ENCODE measurements at regions not wholly inside any gene's neighbourhood (a gene's known extent, or its start where the extent isn't known, plus 50 kb on each side); places are given as distances from the start of the nearest gene placed in this dataset.

GRCh38 chr2:176833671-176834070 is 378.9 kb upstream of the HNRNPA3 start:
- DNase-seq (ENCODE audit: extremely low spot score), result no peak
- CTCF ChIA-PET, result no interaction called here
- TF ChIP-seq L3MBTL2 (conservative IDR thresholded peaks at IDR 0.05) (no peak), ARNT (IDR thresholded peaks at IDR 0.05) (no peak), CTBP1 (IDR thresholded peaks at IDR 0.05; ENCODE audit: borderline replicate concordance) (no peak), HDGF (IDR thresholded peaks at IDR 0.05; ENCODE audit: borderline replicate concordance) (no peak), TARDBP (IDR thresholded peaks at IDR 0.05) (no peak), LEF1 (IDR thresholded peaks at IDR 0.05; ENCODE audit: borderline replicate concordance) (no peak), FOXM1 (IDR thresholded peaks at IDR 0.05; ENCODE audit: borderline replicate concordance) (no peak), ZNF384 (IDR thresholded peaks at IDR 0.05) (no peak), NFRKB (IDR thresholded peaks at IDR 0.05) (no peak), SP1 (IDR thresholded peaks at IDR 0.05) (no peak), FOXA1 (IDR thresholded peaks at IDR 0.05) (no peak), PKNOX1 (IDR thresholded peaks at IDR 0.05) (no peak)
- POLR2A ChIA-PET, result no interaction called here

- DNase-seq (ENCODE audit: extremely low spot score), result no peak
- no peak for TF ChIP-seq ZNF384 (IDR thresholded peaks at IDR 0.05)
- no peak for TF ChIP-seq CTBP1 (IDR thresholded peaks at IDR 0.05; ENCODE audit: borderline replicate concordance)
- no peak for TF ChIP-seq ARNT (IDR thresholded peaks at IDR 0.05)
- TF ChIP-seq ELF4 (IDR thresholded peaks at IDR 0.05), result no peak
- TF ChIP-seq HDGF (IDR thresholded peaks at IDR 0.05; ENCODE audit: borderline replicate concordance), result no peak
- TF ChIP-seq TARDBP (IDR thresholded peaks at IDR 0.05), result no peak
- no peak for TF ChIP-seq L3MBTL2 (conservative IDR thresholded peaks at IDR 0.05)
- no peak for TF ChIP-seq SUZ12 (IDR thresholded peaks at IDR 0.05)
- POLR2A ChIA-PET, result no interaction called here
- CTCF ChIA-PET, result no interaction called here
Observed at GRCh38 chr2:176834226-176834625, 378.4 kb upstream of the HNRNPA3 start.

- DNase-seq (ENCODE audit: extremely low spot score), result no peak
- CTCF ChIA-PET, result no interaction called here
- TF ChIP-seq CTBP1 (IDR thresholded peaks at IDR 0.05; ENCODE audit: borderline replicate concordance), result no peak
- no peak for TF ChIP-seq ELF4 (IDR thresholded peaks at IDR 0.05)
- TF ChIP-seq FOXA1 (IDR thresholded peaks at IDR 0.05), result no peak
- TF ChIP-seq FOXM1 (IDR thresholded peaks at IDR 0.05; ENCODE audit: borderline replicate concordance), result no peak
- no peak for TF ChIP-seq ZNF384 (IDR thresholded peaks at IDR 0.05)
- no peak for TF ChIP-seq NFRKB (IDR thresholded peaks at IDR 0.05)
- TF ChIP-seq FOXK2 (IDR thresholded peaks at IDR 0.05), result no peak
- no peak for TF ChIP-seq LEF1 (IDR thresholded peaks at IDR 0.05; ENCODE audit: borderline replicate concordance)
- TF ChIP-seq ARNT (IDR thresholded peaks at IDR 0.05), result no peak
- TF ChIP-seq L3MBTL2 (conservative IDR thresholded peaks at IDR 0.05), result no peak
- POLR2A ChIA-PET, result no interaction called here
Observed at GRCh38 chr2:176843208-176843607, 369.4 kb upstream of the HNRNPA3 start.

GRCh38 chr2:176844461-176844860 is 368.1 kb upstream of the HNRNPA3 start:
- POLR2A ChIA-PET, result no interaction called here
- no peak for DNase-seq (ENCODE audit: extremely low spot score)
- CTCF ChIA-PET, result no interaction called here
- TF ChIP-seq LEF1 (IDR thresholded peaks at IDR 0.05; ENCODE audit: borderline replicate concordance) (no peak), L3MBTL2 (conservative IDR thresholded peaks at IDR 0.05) (no peak), BHLHE40 (IDR thresholded peaks at IDR 0.05; ENCODE audit: borderline replicate concordance) (no peak), ELF4 (IDR thresholded peaks at IDR 0.05) (no peak), NFRKB (IDR thresholded peaks at IDR 0.05) (no peak), CTBP1 (IDR thresholded peaks at IDR 0.05; ENCODE audit: borderline replicate concordance) (no peak), PKNOX1 (IDR thresholded peaks at IDR 0.05) (no peak), FOXK2 (IDR thresholded peaks at IDR 0.05) (no peak), TARDBP (IDR thresholded peaks at IDR 0.05) (no peak), FOXA1 (IDR thresholded peaks at IDR 0.05) (no peak), SP1 (IDR thresholded peaks at IDR 0.05) (no peak), ARNT (IDR thresholded peaks at IDR 0.05) (no peak), HDGF (IDR thresholded peaks at IDR 0.05; ENCODE audit: borderline replicate concordance) (no peak), SUZ12 (IDR thresholded peaks at IDR 0.05) (no peak), ZNF384 (IDR thresholded peaks at IDR 0.05) (no peak), FOXM1 (IDR thresholded peaks at IDR 0.05; ENCODE audit: borderline replicate concordance) (no peak)

GRCh38 chr2:176845718-176846117 is 366.9 kb upstream of the HNRNPA3 start:
- POLR2A ChIA-PET, result no interaction called here
- TF ChIP-seq NFRKB (IDR thresholded peaks at IDR 0.05) (no peak), ZNF384 (IDR thresholded peaks at IDR 0.05) (no peak), SUZ12 (IDR thresholded peaks at IDR 0.05) (no peak), TARDBP (IDR thresholded peaks at IDR 0.05) (no peak), FOXK2 (IDR thresholded peaks at IDR 0.05) (no peak), CTBP1 (IDR thresholded peaks at IDR 0.05; ENCODE audit: borderline replicate concordance) (no peak), FOXM1 (IDR thresholded peaks at IDR 0.05; ENCODE audit: borderline replicate concordance) (no peak), ARNT (IDR thresholded peaks at IDR 0.05) (no peak), PKNOX1 (IDR thresholded peaks at IDR 0.05) (no peak), LEF1 (IDR thresholded peaks at IDR 0.05; ENCODE audit: borderline replicate concordance) (no peak), BHLHE40 (IDR thresholded peaks at IDR 0.05; ENCODE audit: borderline replicate concordance) (no peak), HDGF (IDR thresholded peaks at IDR 0.05; ENCODE audit: borderline replicate concordance) (no peak), FOXA1 (IDR thresholded peaks at IDR 0.05) (no peak), ELF4 (IDR thresholded peaks at IDR 0.05) (no peak)

GRCh38 chr2:176847575-176847974 is 365.0 kb upstream of the HNRNPA3 start:
- DNase-seq (ENCODE audit: extremely low spot score), result no peak
- POLR2A ChIA-PET, result no interaction called here
- TF ChIP-seq FOXK2 (IDR thresholded peaks at IDR 0.05), result no peak
- TF ChIP-seq L3MBTL2 (conservative IDR thresholded peaks at IDR 0.05), result no peak
- no peak for TF ChIP-seq ELF4 (IDR thresholded peaks at IDR 0.05)
- no peak for TF ChIP-seq FOXA1 (IDR thresholded peaks at IDR 0.05)
- CTCF ChIA-PET, result no interaction called here

More at GRCh38 chr2:176845718-176846117, 366.9 kb upstream of the HNRNPA3 start:
- CTCF ChIA-PET, result no interaction called here
- no peak for DNase-seq (ENCODE audit: extremely low spot score)

Measured in HEK293T (cell line).